Endothelial cell of umbilical vein (primary cell): ENCODE measurements at regions not wholly inside any gene's neighbourhood (a gene's known extent, or its start where the extent isn't known, plus 50 kb on each side); places are given as distances from the start of the nearest gene placed in this dataset.

Experiments used
- BruUV-seq: library from RNA; stranded (reverse); fragments of 400-500 nt; replicated peaks from 2 replicates; lab custom pipeline; 2021; lab: Mats Ljungman, UMichigan
- CTCF ChIA-PET: fragments of 300-600, 350-600 bp; sonication (Branson Sonifier 250); formaldehyde crosslinking; loops from one replicate; lab custom pipeline; 2021; ENCODE audit warnings: antibody characterized with exemption, inconsistent platforms; lab: Charles Lee
- POLR2A ChIA-PET: fragments of 300-600, 350-600 bp; sonication (Branson Sonifier 250); formaldehyde crosslinking; loops from one replicate; lab custom pipeline; 2021; ENCODE audit warnings: antibody characterized with exemption, inconsistent platforms; lab: Charles Lee
- DNase-seq: peaks from one replicate; pipeline ENCODE4 v3.0.0-alpha.2; 2011; ENCODE audit warnings: low read depth, low spot score
- FAIRE-seq: peaks from 2 replicates; lab custom pipeline; 2011; peaks lifted over from hg19 to GRCh38; lab: Jason Lieb, UNC
- H2AFZ ChIP-seq: 2 replicates; pipeline ENCODE4 v1.6.0; 2012; ENCODE audit warnings: low read depth, low read length, control low read depth, inconsistent platforms
- H3K27ac ChIP-seq: 2 replicates; pipeline ENCODE4 v1.5.1; 2011; ENCODE audit warnings: low read depth, mild to moderate bottlenecking, control low read depth, low read length, moderate library complexity; ENCODE audit not compliant: insufficient read depth
- H3K27me3 ChIP-seq, 2 experiments: 2 replicates each; pipeline versions ENCODE4 v1.6.0 to v1.6.1; 2011; ENCODE audit warnings: low read length in 2 of 2, mixed read lengths in 1 of 2; ENCODE audit not compliant: control insufficient read depth in 2 of 2, insufficient read depth in 2 of 2
- H3K36me3 ChIP-seq, 2 experiments: 2 replicates in 1 of 2; 3 replicates in 1 of 2; pipeline ENCODE4 v1.5.1; 2011; ENCODE audit warnings: low read length in 2 of 2, mild to moderate bottlenecking in 1 of 2, moderate library complexity in 1 of 2; ENCODE audit not compliant: control insufficient read depth in 2 of 2, insufficient read depth in 2 of 2; ENCODE audit errors: extremely low read depth in 1 of 2
- H3K4me1 ChIP-seq: 3 replicates; pipeline ENCODE4 v1.5.1; 2011; ENCODE audit warnings: mild to moderate bottlenecking, low read length; ENCODE audit not compliant: control insufficient read depth, insufficient read depth; ENCODE audit errors: extremely low read depth
- H3K4me2 ChIP-seq: 2 replicates; pipeline ENCODE4 v1.6.1; 2011; ENCODE audit warnings: low read length, control low read depth, mixed read lengths; ENCODE audit not compliant: insufficient read depth
- H3K4me3 ChIP-seq, 3 experiments: fragments of 200-600 bp in 1 of 3; sonication (generic), shearing (Covaris generic) in 1 of 3; replicated peaks in 1 of 3; 2 replicates each; pipeline ENCODE4 v1.5.1; 2011 to 2016; ENCODE audit warnings: control low read depth in 3 of 3, low read length in 3 of 3, mild to moderate bottlenecking in 2 of 3, inconsistent platforms in 1 of 3, low read depth in 1 of 3, moderate library complexity in 1 of 3; ENCODE audit not compliant: insufficient read depth in 1 of 3
- H3K79me2 ChIP-seq: 2 replicates; pipeline ENCODE4 v1.6.0; 2012; ENCODE audit warnings: low read length, inconsistent platforms; ENCODE audit not compliant: control insufficient read depth, insufficient read depth
- H3K9ac ChIP-seq: replicated peaks from 2 replicates; pipeline ENCODE3; 2011; ENCODE audit warnings: low read length, control low read depth; ENCODE audit not compliant: insufficient read depth; ENCODE audit errors: extremely low read depth
- H3K9me1 ChIP-seq: replicated peaks from 3 replicates; pipeline ENCODE4 v1.6.0; 2011; ENCODE audit warnings: mild to moderate bottlenecking, low read length; ENCODE audit not compliant: control insufficient read depth, insufficient read depth; ENCODE audit errors: extremely low read depth
- H3K9me3 ChIP-seq: replicated peaks from 2 replicates; pipeline ENCODE4 v1.5.1; 2012; ENCODE audit warnings: low read length, inconsistent platforms; ENCODE audit not compliant: control insufficient read depth, insufficient read depth
- H4K20me1 ChIP-seq: replicated peaks from 2 replicates; pipeline ENCODE3; 2011; ENCODE audit warnings: mild to moderate bottlenecking, low read length; ENCODE audit not compliant: control insufficient read depth, insufficient read depth; ENCODE audit errors: extremely low read depth
- CTCF ChIP-seq, 2 donors: IDR thresholded peaks; 1 replicate in 1 of 2; 2 replicates in 1 of 2; pipeline ENCODE4 v1.5.1; 2011; ENCODE audit warnings: low read length in 2 of 2, mild to moderate bottlenecking in 2 of 2, moderate library complexity in 2 of 2, control low read depth in 1 of 2, inconsistent platforms in 1 of 2, low read depth in 1 of 2; ENCODE audit not compliant: insufficient read depth in 1 of 2; ENCODE audit errors: extremely low read depth in 1 of 2
- EZH2 ChIP-seq: IDR thresholded peaks from 2 replicates; pipeline ENCODE4 v1.6.1; 2012; ENCODE audit warnings: borderline replicate concordance, low read depth, mild to moderate bottlenecking, moderate library complexity, low read length, inconsistent platforms; ENCODE audit not compliant: severe bottlenecking
- FOS ChIP-seq: IDR thresholded peaks from 2 replicates; pipeline ENCODE4 v1.6.1; 2011; ENCODE audit warnings: mild to moderate bottlenecking, low read length, moderate library complexity, borderline replicate concordance; ENCODE audit not compliant: insufficient read depth
- GATA2 ChIP-seq: IDR thresholded peaks from 2 replicates; pipeline ENCODE4 v1.7.0; 2011; ENCODE audit warnings: low read depth, mild to moderate bottlenecking, moderate library complexity, mixed read lengths, low read length; ENCODE audit not compliant: insufficient read length, insufficient read depth
- JUN ChIP-seq: IDR thresholded peaks from 2 replicates; pipeline ENCODE4 v1.6.1; 2011; ENCODE audit warnings: borderline replicate concordance, low read depth; ENCODE audit not compliant: insufficient read length, insufficient read depth
- MAX ChIP-seq: IDR thresholded peaks from 2 replicates; pipeline ENCODE4 v1.6.1; 2011; ENCODE audit not compliant: insufficient read depth, insufficient read length
- MYC ChIP-seq: IDR thresholded peaks from one replicate; pipeline ENCODE4 v1.6.1; 2011; ENCODE audit warnings: mild to moderate bottlenecking, low read depth, low read length
- POLR2A ChIP-seq: IDR thresholded peaks from 2 replicates; pipeline ENCODE4 v1.6.1; 2012; ENCODE audit warnings: low read depth, mild to moderate bottlenecking, control low read depth, low read length
- POLR2AphosphoS5 ChIP-seq: IDR thresholded peaks from 2 replicates; pipeline ENCODE4 v1.6.1; 2012; ENCODE audit warnings: low read depth, mild to moderate bottlenecking, control low read depth, low read length, moderate library complexity; ENCODE audit not compliant: insufficient read depth
- dilution Hi-C: fragments of 300-500 bp; cut with MboI; formaldehyde crosslinking; loops from one replicate; pipeline ENCODE4 v1.15.0; 2019; ENCODE audit warnings: low sequenced_read_pairs; ENCODE audit not compliant: extremely low pct_ligation_motif_present
- intact Hi-C: fragments of 100-400 bp; cut with micrococcal nuclease; formaldehyde crosslinking; loops from one replicate; pipeline ENCODE4 v1.10.0; 2022

- CTCF ChIA-PET, result no interaction called here
- BruUV-seq, result no TSS peak
Measured at GRCh38 chr15:93722165-93722564, 509.2 kb upstream of the MCTP2 start.

More at GRCh38 chr15:93722165-93722564, 509.2 kb upstream of the MCTP2 start:
- H3K4me1 ChIP-seq, result no peaks in the 10 kb centered on the region
- H3K79me2 ChIP-seq, result no peaks in the 10 kb centered on the region
- H3K9ac ChIP-seq, result no peak overlapping the region
- intact Hi-C loops (no loop called here), dilution Hi-C loops (no loop called here)
- H3K9me3 ChIP-seq, result no peaks in the 10 kb centered on the region
- DNase-seq (no peak), FAIRE-seq (no peak)
- H3K27me3 ChIP-seq, result no peaks in the 10 kb centered on the region
- H3K27ac ChIP-seq, result no peak overlapping the region
- H4K20me1 ChIP-seq, result no peaks in the 10 kb centered on the region
- no peak overlapping the region for H2AFZ ChIP-seq
- H3K4me3 ChIP-seq, result no peak overlapping the region
- H3K4me2 ChIP-seq, result no peak overlapping the region
- POLR2A ChIA-PET, result no interaction called here
- H3K36me3 ChIP-seq, result no peaks in the 10 kb centered on the region
- TF ChIP-seq CTCF (IDR thresholded peaks at IDR 0.05; ENCODE audit: extremely low read depth in 1 of 2, insufficient read depth in 1 of 2, low read depth in 1 of 2, low read length in 2 of 2), result no peak
- no peak for TF ChIP-seq EZH2
- no peak for TF ChIP-seq POLR2A
- TF ChIP-seq MAX, result no peak
- TF ChIP-seq FOS, result no peak
- TF ChIP-seq GATA2, result no peak
- TF ChIP-seq MYC, result no peak
- TF ChIP-seq JUN, result no peak
- no peak for TF ChIP-seq POLR2AphosphoS5
- H3K9me1 ChIP-seq, result no peaks in the 10 kb centered on the region
